GM03348 (cell line): ENCODE measurements at regions not wholly inside any gene's neighbourhood (a gene's known extent, or its start where the extent isn't known, plus 50 kb on each side); places are given as distances from the start of the nearest gene placed in this dataset.

Experiments
- DNase-seq: peaks from one replicate; pipeline ENCODE4 v3.0.0; 2012; ENCODE audit warnings: low spot score

- DNase-seq = no peak
Observed at GRCh38 chr7:18315241-18315640, 180.3 kb upstream of the HDAC9 start.

GRCh38 chr7:18317941-18318340 is 177.6 kb upstream of the HDAC9 start:
- DNase-seq = no peak

GRCh38 chr7:18320422-18320821 is 175.1 kb upstream of the HDAC9 start:
- DNase-seq = no peak

GRCh38 chr7:18320971-18321567 is 174.5 kb upstream of the HDAC9 start:
- DNase-seq = peak; percentile 54

- no peak for DNase-seq
Observed at GRCh38 chr7:18330548-18330947, 165.0 kb upstream of the HDAC9 start.

GRCh38 chr7:18336626-18337025 is 158.9 kb upstream of the HDAC9 start:
- DNase-seq = no peak

GRCh38 chr7:18337048-18337809 is 158.3 kb upstream of the HDAC9 start:
- no peak for DNase-seq

GRCh38 chr7:18338910-18339523 is 156.5 kb upstream of the HDAC9 start:
- DNase-seq = no peak

- no peak for DNase-seq
Observed at GRCh38 chr7:18341756-18342155, 153.8 kb upstream of the HDAC9 start.

GRCh38 chr7:18343047-18343446 is 152.5 kb upstream of the HDAC9 start:
- DNase-seq = no peak

GRCh38 chr7:18344536-18344935 is 151.0 kb upstream of the HDAC9 start:
- no peak for DNase-seq

GRCh38 chr7:18345641-18346234 is 149.8 kb upstream of the HDAC9 start:
- peak; percentile 29 for DNase-seq

- peak; percentile 5 for DNase-seq
Observed at GRCh38 chr7:18347170-18347569, 148.4 kb upstream of the HDAC9 start.

GRCh38 chr7:18350678-18351077 is 144.9 kb upstream of the HDAC9 start:
- no peak for DNase-seq

GRCh38 chr7:18352339-18353255 is 143.0 kb upstream of the HDAC9 start:
- peak; percentile 64 for DNase-seq

- DNase-seq = no peak
Observed at GRCh38 chr7:18353339-18353738, 142.2 kb upstream of the HDAC9 start.

- no peak for DNase-seq
Observed at GRCh38 chr7:18354108-18355085, 141.2 kb upstream of the HDAC9 start.

- peak; percentile 52 for DNase-seq
Observed at GRCh38 chr7:18356191-18356645, 139.3 kb upstream of the HDAC9 start.

GRCh38 chr7:18357691-18358090 is 137.9 kb upstream of the HDAC9 start:
- DNase-seq = peak; percentile 11

- no peak for DNase-seq
Observed at GRCh38 chr7:18361756-18362155, 133.8 kb upstream of the HDAC9 start.
